ENCODE measurements at regions not wholly inside any gene's neighbourhood (a gene's known extent, or its start where the extent isn't known, plus 50 kb on each side); places are given as distances from the start of the nearest gene placed in this dataset.

DNA sequence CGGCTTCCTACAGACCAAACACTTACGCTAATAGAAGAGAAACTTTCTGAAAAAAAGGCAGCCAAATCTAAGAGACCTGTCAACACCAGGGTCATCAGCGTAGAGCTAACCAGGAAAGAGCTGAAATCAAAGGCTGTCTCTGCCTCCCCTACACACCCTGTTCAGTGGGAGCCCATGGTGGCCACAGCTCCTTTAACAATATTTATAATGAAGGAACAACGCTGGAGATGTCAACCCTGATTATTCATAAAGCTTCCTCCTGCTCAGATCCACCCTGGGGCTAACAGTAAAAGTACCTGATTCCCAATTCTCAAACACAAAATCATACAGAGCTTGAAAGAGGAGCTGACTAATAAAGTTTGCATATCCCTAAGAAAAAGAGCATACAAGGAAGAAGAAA lies 133.7 kb downstream of the ANXA2 start:
- TF ChIP-seq EZH2 (IDR thresholded peaks at IDR 0.05; ENCODE audit: low read length, unreplicated experiment) (no peak), EZH2phosphoT487 (IDR thresholded peaks at IDR 0.05; ENCODE audit: borderline replicate concordance, low read length) (no peak)
- TF ChIP-seq, protein P1, sequence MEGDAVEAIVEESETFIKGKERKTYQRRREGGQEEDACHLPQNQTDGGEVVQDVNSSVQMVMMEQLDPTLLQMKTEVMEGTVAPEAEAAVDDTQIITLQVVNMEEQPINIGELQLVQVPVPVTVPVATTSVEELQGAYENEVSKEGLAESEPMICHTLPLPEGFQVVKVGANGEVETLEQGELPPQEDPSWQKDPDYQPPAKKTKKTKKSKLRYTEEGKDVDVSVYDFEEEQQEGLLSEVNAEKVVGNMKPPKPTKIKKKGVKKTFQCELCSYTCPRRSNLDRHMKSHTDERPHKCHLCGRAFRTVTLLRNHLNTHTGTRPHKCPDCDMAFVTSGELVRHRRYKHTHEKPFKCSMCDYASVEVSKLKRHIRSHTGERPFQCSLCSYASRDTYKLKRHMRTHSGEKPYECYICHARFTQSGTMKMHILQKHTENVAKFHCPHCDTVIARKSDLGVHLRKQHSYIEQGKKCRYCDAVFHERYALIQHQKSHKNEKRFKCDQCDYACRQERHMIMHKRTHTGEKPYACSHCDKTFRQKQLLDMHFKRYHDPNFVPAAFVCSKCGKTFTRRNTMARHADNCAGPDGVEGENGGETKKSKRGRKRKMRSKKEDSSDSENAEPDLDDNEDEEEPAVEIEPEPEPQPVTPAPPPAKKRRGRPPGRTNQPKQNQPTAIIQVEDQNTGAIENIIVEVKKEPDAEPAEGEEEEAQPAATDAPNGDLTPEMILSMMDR (conservative IDR thresholded peaks at IDR 0.05; ENCODE audit: low read depth, low read length), result no peak

All from PC-3 (cell line).